SU-DHL-6 (cell line): ENCODE measurements at regions not wholly inside any gene's neighbourhood (a gene's known extent, or its start where the extent isn't known, plus 50 kb on each side); places are given as distances from the start of the nearest gene placed in this dataset.

Experiments
- H2AFZ ChIP-seq: fragments of 200-600 bp; sonication (generic); 2 replicates; pipeline ENCODE4 v1.6.1; 2014; ENCODE audit warnings: low read depth, mild to moderate bottlenecking, moderate library complexity, mixed read lengths, antibody characterized with exemption, low read length; ENCODE audit not compliant: severe bottlenecking
- H3F3A ChIP-seq: fragments of 200-600 bp; shearing (Covaris generic); 2 replicates; pipeline ENCODE4 v1.6.0; 2016; ENCODE audit warnings: antibody characterized with exemption, mild to moderate bottlenecking; ENCODE audit not compliant: insufficient read depth
- H3K27ac ChIP-seq: fragments of 200-600 bp; sonication (generic); 2 replicates; pipeline ENCODE4 v1.5.1; 2016; ENCODE audit warnings: low read depth, mild to moderate bottlenecking, low read length, moderate library complexity, mixed read lengths
- H3K27me3 ChIP-seq: fragments of 200-600 bp; sonication (generic), shearing (Covaris generic); 2 replicates; pipeline ENCODE4 v1.6.0; 2014; ENCODE audit warnings: mild to moderate bottlenecking, low read length
- H3K36me3 ChIP-seq: fragments of 200-600 bp; sonication (generic); 2 replicates; pipeline ENCODE4 v1.6.1; 2014; ENCODE audit warnings: mild to moderate bottlenecking, low read length, mixed read lengths
- H3K4me2 ChIP-seq: fragments of 300-600, 200-600 bp; shearing (Covaris generic), sonication (generic); 2 replicates; pipeline ENCODE4 v1.6.0; 2014; ENCODE audit warnings: low read length, low read depth, mild to moderate bottlenecking; ENCODE audit not compliant: poor library complexity, severe bottlenecking
- H3K4me3 ChIP-seq: fragments of 200-600 bp; sonication (generic); 2 replicates; pipeline ENCODE4 v1.5.1; 2014; ENCODE audit warnings: antibody characterized with exemption, low read length, mild to moderate bottlenecking, mixed read lengths; ENCODE audit not compliant: insufficient read depth, poor library complexity, severe bottlenecking
- H3K79me2 ChIP-seq: fragments of 200-600 bp; sonication (generic); 2 replicates; pipeline ENCODE4 v1.6.1; 2014; ENCODE audit warnings: mild to moderate bottlenecking, low read length, moderate library complexity; ENCODE audit not compliant: insufficient read depth
- H3K9ac ChIP-seq: fragments of 200-600 bp; sonication (generic); 2 replicates; pipeline ENCODE4 v1.7.0; 2014; ENCODE audit warnings: mild to moderate bottlenecking, low read length
- H3K9me2 ChIP-seq: fragments of 200-600 bp; sonication (generic); replicated peaks from 2 replicates; pipeline ENCODE4 v1.6.1; 2014; ENCODE audit warnings: low read length; ENCODE audit not compliant: insufficient read depth
- H3K9me3 ChIP-seq: fragments of 200-600 bp; sonication (generic); 2 replicates; pipeline ENCODE4 v1.6.1; 2014; ENCODE audit warnings: low read length, mixed read lengths; ENCODE audit not compliant: insufficient read depth
- H4K20me1 ChIP-seq: fragments of 200-600 bp; sonication (generic); 2 replicates; pipeline ENCODE4 v1.6.1; 2014; ENCODE audit warnings: low read depth, mild to moderate bottlenecking, antibody characterized with exemption, low read length, moderate library complexity, mixed read lengths
- CTCF ChIP-seq: fragments of 200-600 bp; sonication (generic); IDR thresholded peaks from one replicate; pipeline ENCODE4 v1.5.1; 2017; ENCODE audit warnings: antibody characterized with exemption, mild to moderate bottlenecking, low read length, moderate library complexity; ENCODE audit not compliant: insufficient read depth, poor library complexity, severe bottlenecking
- EZH2phosphoT487 ChIP-seq: fragments of 200-600 bp; sonication (generic), shearing (Covaris generic); conservative IDR thresholded peaks from 2 replicates; pipeline ENCODE4 v1.6.1; 2018; ENCODE audit warnings: mild to moderate bottlenecking, antibody characterized with exemption, low read length, moderate library complexity, mixed read lengths

DNA sequence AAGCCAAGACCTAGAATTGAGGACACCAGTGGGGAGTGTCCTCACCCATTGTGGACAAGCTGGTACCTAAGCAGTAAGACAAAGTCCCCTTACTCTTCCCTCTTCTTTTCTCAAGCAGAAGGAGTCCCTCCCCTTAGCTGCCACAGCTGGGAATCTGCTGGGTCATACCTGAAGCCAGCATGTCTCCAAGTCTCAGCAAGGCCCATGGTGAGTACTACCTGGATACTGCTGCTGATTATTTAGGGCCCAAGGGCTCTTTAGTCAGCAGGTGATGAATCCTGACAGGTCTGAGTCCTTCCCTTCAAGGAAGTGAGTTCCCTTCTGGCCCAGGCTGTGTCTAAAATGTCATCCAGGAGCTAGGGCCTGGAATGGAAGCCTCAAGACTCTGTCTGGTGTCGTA is 198.6 kb upstream of the STK17B start:
- no peaks in the 10 kb centered on the region for H3K9me3 ChIP-seq
- no peak overlapping the region for H3K4me3 ChIP-seq
- H3K9ac ChIP-seq = no peak overlapping the region
- no peak overlapping the region for H3K27ac ChIP-seq
- H4K20me1 ChIP-seq = no peaks in the 10 kb centered on the region
- H3K79me2 ChIP-seq = no peaks in the 10 kb centered on the region
- no peaks in the 10 kb centered on the region for H3K9me2 ChIP-seq
- no peak for TF ChIP-seq EZH2phosphoT487
- no peak for TF ChIP-seq CTCF
- H3K4me2 ChIP-seq = no peak overlapping the region
- no peak overlapping the region for H2AFZ ChIP-seq
- H3K27me3 ChIP-seq = no peaks in the 10 kb centered on the region
- no peaks in the 10 kb centered on the region for H3K36me3 ChIP-seq
- H3F3A ChIP-seq = no peaks in the 10 kb centered on the region

DNA sequence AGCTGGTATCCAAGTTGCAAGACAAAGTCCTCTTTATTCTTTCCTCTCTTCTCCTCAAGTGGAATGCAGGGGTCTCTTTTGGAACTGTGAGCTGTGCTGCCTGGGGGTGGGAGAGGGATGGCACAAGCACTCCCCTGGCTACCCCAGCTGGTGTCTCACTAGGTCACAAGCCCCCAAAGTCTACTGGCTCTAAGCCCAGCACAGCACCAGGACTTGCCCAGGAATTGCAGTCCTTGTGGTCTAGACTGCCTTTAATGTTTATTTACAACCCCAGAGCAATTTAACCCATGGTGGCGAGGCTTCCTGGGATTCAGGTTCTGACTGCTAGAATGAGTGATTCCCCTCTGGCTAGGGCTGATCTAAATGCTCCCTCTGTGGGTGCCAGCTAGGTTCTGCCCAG is 199.0 kb upstream of the STK17B start:
- H3K4me2 ChIP-seq = no peak overlapping the region
- H3K27me3 ChIP-seq = no peaks in the 10 kb centered on the region
- no peak overlapping the region for H3K9ac ChIP-seq
- no peaks in the 10 kb centered on the region for H3K9me3 ChIP-seq
- no peaks in the 10 kb centered on the region for H3K9me2 ChIP-seq
- TF ChIP-seq CTCF = no peak
- TF ChIP-seq EZH2phosphoT487 = no peak
- no peak overlapping the region for H2AFZ ChIP-seq
- H3K79me2 ChIP-seq = no peaks in the 10 kb centered on the region
- H4K20me1 ChIP-seq = no peaks in the 10 kb centered on the region
- no peaks in the 10 kb centered on the region for H3F3A ChIP-seq
- no peak overlapping the region for H3K27ac ChIP-seq
- H3K4me3 ChIP-seq = no peak overlapping the region
- no peaks in the 10 kb centered on the region for H3K36me3 ChIP-seq

DNA sequence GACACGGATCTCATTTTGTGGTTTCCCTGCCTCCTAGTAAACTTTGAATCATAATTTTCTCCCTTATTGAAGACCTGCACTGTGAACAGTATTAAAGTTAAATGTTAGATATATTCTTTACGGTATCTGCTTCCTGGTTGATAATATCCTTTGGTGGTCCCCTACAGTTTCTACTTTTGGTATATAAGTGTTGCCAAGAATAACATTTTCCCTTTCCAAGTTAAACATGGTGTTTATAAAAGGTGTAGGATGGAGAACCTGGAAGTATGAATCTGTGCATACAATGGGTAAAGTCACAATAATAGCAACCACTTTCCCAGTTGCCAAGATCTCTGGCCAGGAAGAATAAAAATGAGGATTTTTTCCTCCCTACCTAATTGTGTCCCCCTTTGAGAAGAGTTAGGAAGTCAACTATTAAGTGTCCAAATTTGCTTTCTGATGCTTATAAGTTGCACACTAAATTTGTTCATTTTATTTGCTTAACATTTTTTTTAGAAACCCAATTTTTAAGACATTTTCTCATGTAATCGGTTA is 201.0 kb upstream of the STK17B start:
- Histone ChIP-seq H3K79me2 (no peaks in the 10 kb centered on the region), H3K9ac (no peak overlapping the region), H4K20me1 (no peaks in the 10 kb centered on the region), H3K27ac (no peak overlapping the region), H3K9me2 (no peaks in the 10 kb centered on the region), H2AFZ (no peak overlapping the region), H3F3A (no peaks in the 10 kb centered on the region), H3K4me3 (no peak overlapping the region), H3K27me3 (no peaks in the 10 kb centered on the region), H3K36me3 (no peaks in the 10 kb centered on the region), H3K9me3 (no peaks in the 10 kb centered on the region), H3K4me2 (no peak overlapping the region)
- TF ChIP-seq CTCF = no peak
- no peak for TF ChIP-seq EZH2phosphoT487
